ENCODE measurements at regions not wholly inside any gene's neighbourhood (a gene's known extent, or its start where the extent isn't known, plus 50 kb on each side); places are given as distances from the start of the nearest gene placed in this dataset.
"Not testable (repeated sequence)": the region's sequence is repeated elsewhere in the genome, so short reads cannot be mapped to it uniquely, and the experiment has no call there.

GRCh38 chr2:4909346-4910009 is 782.7 kb upstream of the SOX11 start:
- DNase-seq (ENCODE audit: low read depth, low spot score), result no peak

GRCh38 chr2:4914036-4914435 is 778.1 kb upstream of the SOX11 start:
- DNase-seq (ENCODE audit: low read depth, low spot score), result no peak

GRCh38 chr2:4914551-4914950 is 777.6 kb upstream of the SOX11 start:
- no peak for DNase-seq (ENCODE audit: low read depth, low spot score)

- DNase-seq (ENCODE audit: low read depth, low spot score), result no peak
Observed at GRCh38 chr2:4915357-4915756, 776.8 kb upstream of the SOX11 start.

- no peak for DNase-seq (ENCODE audit: low read depth, low spot score)
Observed at GRCh38 chr2:4916094-4916493, 776.1 kb upstream of the SOX11 start.

- DNase-seq (ENCODE audit: low read depth, low spot score), result no peak
Observed at GRCh38 chr2:4930704-4931103, 761.5 kb upstream of the SOX11 start.

GRCh38 chr2:4931721-4932365 is 760.3 kb upstream of the SOX11 start:
- no peak for DNase-seq (ENCODE audit: low read depth, low spot score)

GRCh38 chr2:4935291-4935690 is 756.9 kb upstream of the SOX11 start:
- DNase-seq (ENCODE audit: low read depth, low spot score), result not testable (repeated sequence)

GRCh38 chr2:4937550-4937949 is 754.6 kb upstream of the SOX11 start:
- DNase-seq (ENCODE audit: low read depth, low spot score), result no peak

GRCh38 chr2:4938206-4938605 is 754.0 kb upstream of the SOX11 start:
- no peak for DNase-seq (ENCODE audit: low read depth, low spot score)

GRCh38 chr2:4942441-4942840 is 749.7 kb upstream of the SOX11 start:
- DNase-seq (ENCODE audit: low read depth, low spot score), result no peak

- DNase-seq (ENCODE audit: low read depth, low spot score), result no peak
Observed at GRCh38 chr2:4947911-4948310, 744.3 kb upstream of the SOX11 start.

- DNase-seq (ENCODE audit: low read depth, low spot score), result no peak
Observed at GRCh38 chr2:4951368-4951767, 740.8 kb upstream of the SOX11 start.

- no peak for DNase-seq (ENCODE audit: low read depth, low spot score)
Observed at GRCh38 chr2:4959219-4959618, 733.0 kb upstream of the SOX11 start.

- no peak for DNase-seq (ENCODE audit: low read depth, low spot score)
Observed at GRCh38 chr2:4962419-4962818, 729.8 kb upstream of the SOX11 start.

- DNase-seq (ENCODE audit: low read depth, low spot score), result no peak
Observed at GRCh38 chr2:4963106-4963505, 729.1 kb upstream of the SOX11 start.

- no peak for DNase-seq (ENCODE audit: low read depth, low spot score)
Observed at GRCh38 chr2:4964001-4964540, 728.1 kb upstream of the SOX11 start.

GRCh38 chr2:4964579-4964978 is 727.6 kb upstream of the SOX11 start:
- DNase-seq (ENCODE audit: low read depth, low spot score), result no peak

- no peak for DNase-seq (ENCODE audit: low read depth, low spot score)
Observed at GRCh38 chr2:4965556-4966320, 726.4 kb upstream of the SOX11 start.

- no peak for DNase-seq (ENCODE audit: low read depth, low spot score)
Observed at GRCh38 chr2:4967206-4967605, 725.0 kb upstream of the SOX11 start.

GRCh38 chr2:4972472-4972871 is 719.7 kb upstream of the SOX11 start:
- DNase-seq (ENCODE audit: low read depth, low spot score), result no peak

GRCh38 chr2:4973354-4973753 is 718.8 kb upstream of the SOX11 start:
- no peak for DNase-seq (ENCODE audit: low read depth, low spot score)

- DNase-seq (ENCODE audit: low read depth, low spot score), result no peak
Observed at GRCh38 chr2:4973973-4974372, 718.2 kb upstream of the SOX11 start.

Measured in brain pericyte (primary cell).